ENCODE measurements at regions not wholly inside any gene's neighbourhood (a gene's known extent, or its start where the extent isn't known, plus 50 kb on each side); places are given as distances from the start of the nearest gene placed in this dataset.

- Histone ChIP-seq H3K4me1 (ENCODE audit: control insufficient read depth in 1 of 2, insufficient read depth in 1 of 2, low read depth in 1 of 2, low read length in 1 of 2) (no peaks in the 10 kb centered on the region), H3K36me3 (no peaks in the 10 kb centered on the region), H3K27ac (no peak overlapping the region)
These were observed 161.2 kb downstream of the IRS2 start for GRCh38 chr13:109625156-109625555.

GRCh38 chr13:109622006-109622405 is 164.4 kb downstream of the IRS2 start:
- no peaks in the 10 kb centered on the region for H3K4me1 ChIP-seq (ENCODE audit: control insufficient read depth in 1 of 2, insufficient read depth in 1 of 2, low read depth in 1 of 2, low read length in 1 of 2)
- no peak overlapping the region for H3K27ac ChIP-seq
- no peaks in the 10 kb centered on the region for H3K9me3 ChIP-seq
- H3K27me3 ChIP-seq, result no peaks in the 10 kb centered on the region
- no peak overlapping the region for H3K4me3 ChIP-seq (ENCODE audit: low read depth in 1 of 2, low read length in 1 of 2)
- TF ChIP-seq CTCF (IDR thresholded peaks at IDR 0.05), result no peak
- no peaks in the 10 kb centered on the region for H3K36me3 ChIP-seq

More at GRCh38 chr13:109625156-109625555, 161.2 kb downstream of the IRS2 start:
- Histone ChIP-seq H3K4me3 (ENCODE audit: low read depth in 1 of 2, low read length in 1 of 2) (no peak overlapping the region), H3K9me3 (no peaks in the 10 kb centered on the region), H3K27me3 (no peaks in the 10 kb centered on the region)
- no peak for TF ChIP-seq CTCF (IDR thresholded peaks at IDR 0.05)

DNA sequence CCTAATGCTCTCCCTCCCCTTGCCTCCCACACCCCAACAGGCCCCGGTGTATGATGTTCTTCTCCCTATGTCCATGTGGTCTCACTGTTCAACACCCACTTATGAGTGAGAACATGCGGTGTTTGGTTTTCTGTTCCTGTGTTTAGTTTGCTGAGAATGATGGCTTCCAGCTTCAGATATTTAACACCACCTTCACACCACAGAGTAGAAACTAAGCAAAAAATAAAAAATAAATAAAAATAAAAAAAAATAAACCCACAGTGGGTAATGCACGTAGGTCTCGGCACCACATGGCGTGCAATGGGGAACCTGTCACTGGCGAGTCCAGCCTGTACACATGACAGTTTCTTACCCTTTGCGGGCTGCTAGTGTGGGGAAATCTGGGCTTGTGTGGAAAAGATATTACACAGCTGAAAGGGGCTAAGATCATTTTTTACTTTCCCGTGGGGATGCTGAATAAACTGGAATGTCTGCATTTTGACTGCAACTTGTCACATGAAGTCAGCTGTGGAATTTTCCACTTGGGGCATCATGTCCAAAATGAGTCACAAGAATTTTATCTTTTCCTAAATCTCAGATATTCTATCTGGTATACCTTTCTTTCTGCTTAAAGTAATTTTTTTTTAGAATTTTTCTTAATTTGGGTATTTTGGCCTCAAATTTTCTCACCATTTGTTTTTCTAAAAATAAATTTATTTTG is 170.5 kb downstream of the IRS2 start:
- H3K4me3 ChIP-seq (ENCODE audit: low read depth in 1 of 2, low read length in 1 of 2), result no peak overlapping the region
- TF ChIP-seq CTCF (IDR thresholded peaks at IDR 0.05), result no peak
- no peaks in the 10 kb centered on the region for H3K27me3 ChIP-seq
- no peaks in the 10 kb centered on the region for H3K4me1 ChIP-seq (ENCODE audit: control insufficient read depth in 1 of 2, insufficient read depth in 1 of 2, low read depth in 1 of 2, low read length in 1 of 2)
- no peaks in the 10 kb centered on the region for H3K36me3 ChIP-seq
- H3K9me3 ChIP-seq, result no peaks in the 10 kb centered on the region
- no peak overlapping the region for H3K27ac ChIP-seq

- no peak overlapping the region for H3K4me3 ChIP-seq (ENCODE audit: low read depth in 1 of 2, low read length in 1 of 2)
- H3K36me3 ChIP-seq, result no peaks in the 10 kb centered on the region
- H3K27ac ChIP-seq, result no peak overlapping the region
- peaks cover 6% of the 10 kb centered on the region in 2 experiments for H3K4me1 ChIP-seq (ENCODE audit: control insufficient read depth in 1 of 2, insufficient read depth in 1 of 2, low read depth in 1 of 2, low read length in 1 of 2)
- H3K27me3 ChIP-seq, result no peaks in the 10 kb centered on the region
- no peaks in the 10 kb centered on the region for H3K9me3 ChIP-seq
- TF ChIP-seq CTCF (IDR thresholded peaks at IDR 0.05), result no peak
These were observed 174.3 kb downstream of the IRS2 start for GRCh38 chr13:109611912-109612691.

DNA sequence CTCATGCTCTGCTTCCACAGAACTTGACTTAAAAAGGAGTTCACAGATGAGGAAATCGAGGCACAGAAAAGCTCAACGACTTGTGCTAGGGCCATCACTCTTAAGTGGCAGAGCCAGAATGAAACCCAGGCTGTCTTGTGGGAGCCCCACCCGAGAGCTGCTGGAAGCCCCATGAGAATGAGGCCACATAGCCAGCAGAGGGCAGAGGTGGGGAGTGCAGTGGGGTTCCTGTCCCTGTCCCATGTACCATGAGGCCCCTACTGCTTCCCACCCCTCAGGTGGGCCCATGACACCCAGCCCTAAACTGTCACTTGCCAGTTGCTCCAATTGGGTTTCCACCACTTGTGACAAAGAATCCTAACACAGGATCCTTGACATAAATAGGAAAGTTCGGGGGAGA is 175.9 kb downstream of the IRS2 start:
- H3K4me1 ChIP-seq (ENCODE audit: control insufficient read depth in 1 of 2, insufficient read depth in 1 of 2, low read depth in 1 of 2, low read length in 1 of 2), result peaks cover 6% of the 10 kb centered on the region in 2 experiments
- no peaks in the 10 kb centered on the region for H3K27me3 ChIP-seq
- no peaks in the 10 kb centered on the region for H3K36me3 ChIP-seq
- no peak overlapping the region for H3K4me3 ChIP-seq (ENCODE audit: low read depth in 1 of 2, low read length in 1 of 2)
- TF ChIP-seq CTCF (IDR thresholded peaks at IDR 0.05), result peak; percentile 51
- no peaks in the 10 kb centered on the region for H3K9me3 ChIP-seq
- no peak overlapping the region for H3K27ac ChIP-seq

Data from neutrophil (primary cell).